Upper lobe of left lung (tissue), 6 donors: ENCODE measurements at regions not wholly inside any gene's neighbourhood (a gene's known extent, or its start where the extent isn't known, plus 50 kb on each side); places are given as distances from the start of the nearest gene placed in this dataset.
A peak's percentile ranks its signal among the peaks of the same experiment; 100 is the strongest.

Experiments
- ATAC-seq, 2 donors: fragments of 200-7000 bp; cut with Tn5 transposase; one replicate each; pipeline ENCODE4 v1.9.1; 2022; ENCODE audit warnings: mild to moderate bottlenecking in 2 of 2, moderate library complexity in 2 of 2; ENCODE audit not compliant: low FRiP score in 2 of 2
- DNase-seq, 2 donors: peaks; one replicate each; pipeline ENCODE4 v3.0.0-alpha.2; 2019 to 2020
- H3K27ac ChIP-seq, 4 donors: fragments of 200-600 bp; sonication (generic); one replicate each; pipeline ENCODE4 v1.5.1; 2016 to 2019
- H3K27me3 ChIP-seq, 4 donors: fragments of 200-600 bp; sonication (generic); one replicate each; pipeline ENCODE4 v1.5.1; 2017 to 2019
- H3K36me3 ChIP-seq, 4 donors: fragments of 200-600 bp; sonication (generic); one replicate each; pipeline ENCODE4 v1.5.1; 2016 to 2019
- H3K4me1 ChIP-seq, 4 donors: fragments of 200-600 bp; sonication (generic); one replicate each; pipeline ENCODE4 v1.5.1; 2018 to 2019
- H3K4me3 ChIP-seq, 4 donors: fragments of 200-600 bp; sonication (generic); one replicate each; pipeline ENCODE4 v1.5.1; 2017 to 2019; ENCODE audit warnings: mild to moderate bottlenecking in 2 of 4, moderate library complexity in 1 of 4
- H3K9me3 ChIP-seq, 4 donors: fragments of 200-600 bp; sonication (generic); one replicate each; pipeline ENCODE4 v1.5.1; 2018 to 2019
- CTCF ChIP-seq, 6 experiments: fragments of 450-650 bp in 4 of 6; fragments of 200-600 bp in 2 of 6; sonication (generic) in 2 of 6; IDR thresholded peaks; one replicate each; pipeline ENCODE4 v1.5.1; 2016 to 2019; ENCODE audit warnings: antibody characterized with exemption in 6 of 6
- EP300 ChIP-seq, 4 donors: sonication (generic); formaldehyde crosslinking; IDR thresholded peaks; one replicate each; pipeline ENCODE4 v1.5.1; 2017; ENCODE audit warnings: antibody characterized with exemption in 4 of 4, control low read depth in 2 of 4
- POLR2A ChIP-seq, 4 donors: fragments of 450-650 bp; IDR thresholded peaks; one replicate each; pipeline ENCODE4 v1.5.1; 2016 to 2017; ENCODE audit warnings: antibody characterized with exemption in 4 of 4, mild to moderate bottlenecking in 2 of 4
- POLR2AphosphoS5 ChIP-seq, 2 donors: sonication (generic); formaldehyde crosslinking; IDR thresholded peaks; one replicate each; pipeline ENCODE4 v1.5.1; 2017; ENCODE audit warnings: antibody characterized with exemption in 2 of 2
- WGBS, 2 donors: methylation state at CpG; one replicate each; pipeline ENCODE4 v1.1.5; 2017 to 2018; 5-methylcytosine and 5-hydroxymethylcytosine counted together
- donor health status: DM: no; HTN: no; CAD: no; lungs with moderate emphysema.
- donor health status: DM: no; HTN: yes; CAD: no; lungs with severe emphysema.

DNA sequence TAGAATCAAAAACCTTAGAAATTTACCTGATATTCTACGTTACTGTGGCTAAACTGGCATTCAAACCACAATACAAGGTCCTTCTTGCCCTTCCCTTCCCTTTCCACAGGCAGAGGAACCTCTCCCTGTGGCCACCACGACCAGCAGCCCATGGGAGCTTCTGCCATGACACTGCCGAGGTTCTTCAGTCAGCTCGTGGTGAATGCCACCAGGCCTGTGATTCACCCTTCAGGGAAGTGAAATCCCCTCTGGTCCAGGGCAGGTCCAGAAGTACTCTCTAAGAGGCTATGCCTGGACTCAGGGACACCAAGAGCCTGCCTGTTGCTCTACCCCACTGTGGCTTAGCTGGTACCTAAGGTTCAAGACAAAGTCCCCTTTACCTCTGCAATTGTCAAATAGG, 123.0 kb downstream of the HTR1B start:
- Histone ChIP-seq H3K36me3 (no peaks in the 10 kb centered on the region), H3K27ac (no peak overlapping the region), H3K4me3 (no peak overlapping the region), H3K9me3 (no peaks in the 10 kb centered on the region), H3K4me1 (peaks cover 0 to 4% (median 0%) of the 10 kb centered on the region in 4 donors), H3K27me3 (no peaks in the 10 kb centered on the region)
- DNase-seq (no peak), ATAC-seq (no peak)
- TF ChIP-seq POLR2A (IDR thresholded peaks at IDR 0.05) = no peak
- no peak for TF ChIP-seq CTCF (IDR thresholded peaks at IDR 0.05)
- no peak for TF ChIP-seq EP300 (IDR thresholded peaks at IDR 0.05)
- TF ChIP-seq POLR2AphosphoS5 (IDR thresholded peaks at IDR 0.05) = no peak
- 58 to 61% methylated on average over 3 to 4 of the region's 4 CpGs for WGBS, 2 donors

GRCh38 chr6:77339926-77340325, 123.4 kb downstream of the HTR1B start:
- no peaks in the 10 kb centered on the region for H3K9me3 ChIP-seq
- TF ChIP-seq EP300 (IDR thresholded peaks at IDR 0.05) (no peak), CTCF (IDR thresholded peaks at IDR 0.05) (no peak), POLR2A (IDR thresholded peaks at IDR 0.05) (no peak), POLR2AphosphoS5 (IDR thresholded peaks at IDR 0.05) (no peak)
- no peaks in the 10 kb centered on the region for H3K27me3 ChIP-seq
- H3K4me3 ChIP-seq = no peak overlapping the region
- H3K4me1 ChIP-seq = peaks cover 0 to 4% (median 0%) of the 10 kb centered on the region in 4 donors
- no peak for ATAC-seq
- DNase-seq = no peak
- no peaks in the 10 kb centered on the region for H3K36me3 ChIP-seq
- H3K27ac ChIP-seq = no peak overlapping the region
- 74 to 78% methylated on average over 2 of the region's 2 CpGs for WGBS, 2 donors

DNA sequence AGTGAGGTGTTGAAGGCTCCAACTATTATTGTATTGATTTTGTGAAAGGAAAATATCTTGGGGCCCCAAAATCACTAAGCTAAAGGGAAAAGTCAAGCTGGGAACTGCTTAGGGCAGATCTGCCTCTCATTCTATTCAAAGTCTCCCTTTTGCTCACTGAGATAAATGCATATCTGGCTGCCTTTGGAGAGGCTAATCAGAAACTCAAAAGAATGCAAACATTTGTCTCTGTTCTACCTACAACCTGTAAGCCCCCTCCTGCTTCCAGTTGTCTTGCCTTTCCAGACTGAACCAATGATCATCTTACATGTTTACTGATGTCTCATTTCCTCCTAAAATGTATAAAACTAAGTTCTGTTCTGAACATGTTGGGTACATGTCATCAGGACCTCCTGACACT, 125.9 kb downstream of the HTR1B start:
- no peak for ATAC-seq
- H3K9me3 ChIP-seq = peaks cover 0 to 19% (median 8%) of the 10 kb centered on the region in 4 donors
- no peaks in the 10 kb centered on the region for H3K36me3 ChIP-seq
- no peak for DNase-seq
- TF ChIP-seq CTCF (IDR thresholded peaks at IDR 0.05) = no peak
- H3K4me3 ChIP-seq = no peak overlapping the region
- peaks cover 0 to 4% (median 0%) of the 10 kb centered on the region in 4 donors for H3K4me1 ChIP-seq
- no peaks in the 10 kb centered on the region for H3K27me3 ChIP-seq
- H3K27ac ChIP-seq = no peak overlapping the region

GRCh38 chr6:77334093-77334492, 129.2 kb downstream of the HTR1B start:
- ATAC-seq (peak in 1 of 2 donors; percentile 22), DNase-seq (no peak)
- Histone ChIP-seq H3K36me3 (no peaks in the 10 kb centered on the region), H3K4me3 (no peak overlapping the region), H3K4me1 (no peaks in the 10 kb centered on the region), H3K27ac (no peak overlapping the region), H3K9me3 (peaks cover 0 to 19% (median 8%) of the 10 kb centered on the region in 4 donors), H3K27me3 (no peaks in the 10 kb centered on the region)
- TF ChIP-seq POLR2AphosphoS5 (IDR thresholded peaks at IDR 0.05) = no peak
- no peak for TF ChIP-seq POLR2A (IDR thresholded peaks at IDR 0.05)
- no peak for TF ChIP-seq CTCF (IDR thresholded peaks at IDR 0.05)
- 73 to 89% methylated on average over 3 of the region's 3 CpGs for WGBS, 2 donors

DNA sequence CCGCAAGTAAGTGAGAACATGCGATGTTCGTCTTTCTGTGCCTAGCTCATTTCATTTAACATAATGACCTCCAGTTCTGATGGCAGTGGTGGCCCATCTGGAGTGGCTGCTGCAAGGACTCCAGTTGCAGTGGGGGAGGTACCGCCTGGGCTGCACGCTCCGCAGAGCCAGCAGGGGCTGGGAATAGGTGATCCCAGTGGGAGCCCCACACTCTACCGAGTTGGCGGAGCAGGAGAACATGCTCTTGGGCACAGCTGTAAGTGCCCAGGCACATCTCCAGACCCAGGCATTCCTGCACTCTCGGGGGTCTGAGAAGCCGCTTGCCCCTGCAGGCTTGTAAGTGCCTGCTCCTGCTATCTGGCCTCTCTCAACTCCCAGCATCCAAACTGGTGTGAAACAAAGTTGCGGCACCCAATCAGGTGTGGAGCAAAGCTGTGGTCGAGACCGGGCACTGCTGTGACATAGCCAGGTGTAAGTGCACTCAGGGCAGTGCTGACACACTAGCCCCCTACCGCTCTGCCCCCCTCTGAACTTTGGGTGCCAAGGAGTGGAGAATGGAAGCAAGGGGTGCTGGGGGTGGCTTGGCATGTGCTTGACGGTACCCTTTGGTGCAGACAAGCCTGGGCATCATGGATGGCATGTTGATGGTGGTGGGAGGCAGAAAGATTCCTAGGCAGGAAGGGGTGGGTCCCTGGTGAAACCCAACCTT, 130.2 kb downstream of the HTR1B start:
- 96% methylated on average over 12 to 15 of the region's 15 CpGs for WGBS, 2 donors
- Histone ChIP-seq H3K4me1 (no peaks in the 10 kb centered on the region), H3K9me3 (peaks cover 0 to 19% (median 8%) of the 10 kb centered on the region in 4 donors), H3K36me3 (no peaks in the 10 kb centered on the region), H3K27me3 (no peaks in the 10 kb centered on the region), H3K27ac (no peak overlapping the region), H3K4me3 (no peak overlapping the region)
- peak; percentile 21 to 51 for ATAC-seq
- peak in 1 of 2 donors; percentile 46 for DNase-seq
- TF ChIP-seq EP300 (IDR thresholded peaks at IDR 0.05) (no peak), POLR2AphosphoS5 (IDR thresholded peaks at IDR 0.05) (no peak), POLR2A (IDR thresholded peaks at IDR 0.05) (no peak), CTCF (IDR thresholded peaks at IDR 0.05) (no peak)
